ENCODE measurements at regions not wholly inside any gene's neighbourhood (a gene's known extent, or its start where the extent isn't known, plus 50 kb on each side); places are given as distances from the start of the nearest gene placed in this dataset.

GRCh38 chr5:74239261-74239660 lies 401.3 kb downstream of the ENC1 start:
- H3F3A ChIP-seq (ENCODE audit: low read depth): no peaks in the 10 kb centered on the region
- H2AFZ ChIP-seq (replicated peaks): no peak overlapping the region
- H4K20me1 ChIP-seq (ENCODE audit: low read depth): no peaks in the 10 kb centered on the region
- H3K79me2 ChIP-seq (ENCODE audit: low read depth): no peaks in the 10 kb centered on the region
- peaks cover 2% of the 10 kb centered on the region for H3K27me3 Mint-ChIP-seq (ENCODE audit: insufficient read depth, low read depth)
- no peak for TF ChIP-seq EZH2phosphoT487 (IDR thresholded peaks at IDR 0.05)
- H3K27me3 ChIP-seq: no peaks in the 10 kb centered on the region
- H3K27ac ChIP-seq: no peak overlapping the region
- H3K4me3 Mint-ChIP-seq: no peak overlapping the region
- no peaks in the 10 kb centered on the region for H3K36me3 Mint-ChIP-seq
- no peaks in the 10 kb centered on the region for H3K4me1 Mint-ChIP-seq
- no peaks in the 10 kb centered on the region for H3K9me3 ChIP-seq (ENCODE audit: low read depth)
- H3K36me3 ChIP-seq: no peaks in the 10 kb centered on the region
- no peaks in the 10 kb centered on the region for H3K9me3 Mint-ChIP-seq
- no peak overlapping the region for H3K9ac ChIP-seq
- no peak overlapping the region for H3K27ac Mint-ChIP-seq
- DNase-seq (ENCODE audit: low spot score): no peak
- peaks cover 5% of the 10 kb centered on the region for H3K4me1 ChIP-seq
- H3K4me2 ChIP-seq: no peak overlapping the region
- no peak overlapping the region for H3K4me3 ChIP-seq

GRCh38 chr5:74237571-74238145 lies 402.9 kb downstream of the ENC1 start:
- H3K27ac ChIP-seq: no peak overlapping the region
- H3K4me3 ChIP-seq: no peak overlapping the region
- H3K27ac Mint-ChIP-seq: no peak overlapping the region
- no peaks in the 10 kb centered on the region for H3F3A ChIP-seq (ENCODE audit: low read depth)
- no peak overlapping the region for H3K4me2 ChIP-seq
- H3K4me1 Mint-ChIP-seq: peaks cover 4% of the 10 kb centered on the region
- no peaks in the 10 kb centered on the region for H3K36me3 ChIP-seq
- H3K4me1 ChIP-seq: peaks cover 5% of the 10 kb centered on the region
- H2AFZ ChIP-seq (replicated peaks): no peak overlapping the region
- H3K27me3 ChIP-seq: no peaks in the 10 kb centered on the region
- H3K9me3 ChIP-seq (ENCODE audit: low read depth): no peaks in the 10 kb centered on the region
- H3K27me3 Mint-ChIP-seq (ENCODE audit: insufficient read depth, low read depth): no peaks in the 10 kb centered on the region
- H3K79me2 ChIP-seq (ENCODE audit: low read depth): no peaks in the 10 kb centered on the region
- H3K9me3 Mint-ChIP-seq: peaks cover 3% of the 10 kb centered on the region
- H3K36me3 Mint-ChIP-seq: no peaks in the 10 kb centered on the region
- no peak overlapping the region for H3K9ac ChIP-seq
- no peaks in the 10 kb centered on the region for H4K20me1 ChIP-seq (ENCODE audit: low read depth)
- H3K4me3 Mint-ChIP-seq: no peak overlapping the region
- no peak for DNase-seq (ENCODE audit: low spot score)
- no peak for TF ChIP-seq EZH2 (IDR thresholded peaks at IDR 0.05)
- TF ChIP-seq EZH2phosphoT487 (IDR thresholded peaks at IDR 0.05): no peak
- no peak for TF ChIP-seq CTCF (IDR thresholded peaks at IDR 0.05)

GRCh38 chr5:74235552-74235951 lies 405.0 kb downstream of the ENC1 start:
- Histone ChIP-seq H3K27me3 (no peaks in the 10 kb centered on the region), H3F3A (ENCODE audit: low read depth) (no peaks in the 10 kb centered on the region), H2AFZ (replicated peaks) (no peak overlapping the region), H3K9me3 (ENCODE audit: low read depth) (no peaks in the 10 kb centered on the region), H3K4me3 (no peak overlapping the region), H3K36me3 (no peaks in the 10 kb centered on the region), H3K27ac (no peak overlapping the region), H3K9ac (no peak overlapping the region), H4K20me1 (ENCODE audit: low read depth) (no peaks in the 10 kb centered on the region), H3K4me1 (peaks cover 5% of the 10 kb centered on the region), H3K4me2 (no peak overlapping the region), H3K79me2 (ENCODE audit: low read depth) (no peaks in the 10 kb centered on the region)
- Mint-ChIP-seq H3K4me3 (no peak overlapping the region), H3K4me1 (peaks cover 15% of the 10 kb centered on the region), H3K36me3 (no peaks in the 10 kb centered on the region), H3K9me3 (peaks cover 6% of the 10 kb centered on the region), H3K27ac (no peak overlapping the region), H3K27me3 (ENCODE audit: insufficient read depth, low read depth) (no peaks in the 10 kb centered on the region)
- DNase-seq (ENCODE audit: low spot score): no peak
- TF ChIP-seq EZH2phosphoT487 (IDR thresholded peaks at IDR 0.05): no peak
- no peak for TF ChIP-seq EZH2 (IDR thresholded peaks at IDR 0.05)
- no peak for TF ChIP-seq CTCF (IDR thresholded peaks at IDR 0.05)

GRCh38 chr5:74233571-74233970 lies 407.0 kb downstream of the ENC1 start:
- Mint-ChIP-seq H3K36me3 (no peaks in the 10 kb centered on the region), H3K27ac (no peak overlapping the region), H3K9me3 (peaks cover 6% of the 10 kb centered on the region), H3K4me3 (no peak overlapping the region), H3K4me1 (peaks cover 15% of the 10 kb centered on the region), H3K27me3 (ENCODE audit: insufficient read depth, low read depth) (peaks cover 2% of the 10 kb centered on the region)
- Histone ChIP-seq H3K79me2 (ENCODE audit: low read depth) (no peaks in the 10 kb centered on the region), H3K9me3 (ENCODE audit: low read depth) (no peaks in the 10 kb centered on the region), H3K4me1 (peaks cover 4% of the 10 kb centered on the region), H3K27ac (no peak overlapping the region), H3K4me3 (no peak overlapping the region), H3K27me3 (no peaks in the 10 kb centered on the region), H3K9ac (no peak overlapping the region), H3F3A (ENCODE audit: low read depth) (no peaks in the 10 kb centered on the region), H3K36me3 (no peaks in the 10 kb centered on the region), H3K4me2 (no peak overlapping the region), H4K20me1 (ENCODE audit: low read depth) (no peaks in the 10 kb centered on the region), H2AFZ (replicated peaks) (no peak overlapping the region)
- no peak for DNase-seq (ENCODE audit: low spot score)
- TF ChIP-seq CTCF (IDR thresholded peaks at IDR 0.05): no peak
- no peak for TF ChIP-seq EZH2phosphoT487 (IDR thresholded peaks at IDR 0.05)
- TF ChIP-seq EZH2 (IDR thresholded peaks at IDR 0.05): no peak
